ENCODE measurements at regions not wholly inside any gene's neighbourhood (a gene's known extent, or its start where the extent isn't known, plus 50 kb on each side); places are given as distances from the start of the nearest gene placed in this dataset.

GRCh38 chr17:55584861-55585260 is 73.6 kb upstream of the SMIM36 start:
- intact Hi-C loops (cut with micrococcal nuclease): no loop called here
- Mint-ChIP-seq H3K4me1 (peaks cover 3% of the 10 kb centered on the region), H3K4me3 (no peak overlapping the region), H3K9me3 (no peaks in the 10 kb centered on the region), H3K27ac (no peak overlapping the region), H3K36me3 (ENCODE audit: low read depth) (no peaks in the 10 kb centered on the region), H3K27me3 (peaks cover 27% of the 10 kb centered on the region)
- DNase-seq: no peak

DNA sequence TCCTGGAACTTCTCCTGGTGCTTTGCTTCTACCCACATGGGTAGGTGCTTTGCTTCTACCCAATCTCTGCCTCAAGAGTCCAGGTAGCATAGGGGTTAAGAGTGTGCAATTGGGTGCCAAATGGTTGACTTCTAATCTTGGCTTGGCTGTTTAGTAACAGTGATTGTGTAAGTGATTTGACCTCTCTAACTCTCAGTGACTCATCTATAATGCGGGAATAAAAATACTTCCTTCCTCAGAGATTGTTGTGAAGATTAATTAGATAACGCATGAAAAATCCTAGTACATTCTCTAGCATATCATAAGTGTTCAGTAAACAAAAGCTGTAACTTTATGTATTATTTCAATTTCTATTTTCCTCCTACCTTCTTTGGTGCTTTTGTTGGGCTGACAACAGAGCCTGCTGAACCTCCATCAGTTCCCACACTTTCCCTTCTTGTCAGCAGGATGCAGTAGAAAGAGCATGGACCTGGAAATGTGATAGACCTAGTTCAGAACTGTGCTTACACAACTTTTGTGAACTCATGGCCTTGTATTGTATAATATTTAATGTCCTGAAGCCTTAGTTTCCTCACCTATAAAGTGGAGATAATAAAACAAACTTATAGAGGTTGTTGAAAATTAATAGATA is 72.9 kb upstream of the SMIM36 start:
- no peaks in the 10 kb centered on the region for H3K36me3 Mint-ChIP-seq (ENCODE audit: low read depth)
- intact Hi-C loops (cut with micrococcal nuclease): no loop called here
- no peak overlapping the region for H3K27ac Mint-ChIP-seq
- no peak overlapping the region for H3K4me3 Mint-ChIP-seq
- peaks cover 3% of the 10 kb centered on the region for H3K4me1 Mint-ChIP-seq
- H3K9me3 Mint-ChIP-seq: no peaks in the 10 kb centered on the region
- DNase-seq: no peak
- peaks cover 26% of the 10 kb centered on the region for H3K27me3 Mint-ChIP-seq

- Mint-ChIP-seq H3K4me1 (peaks cover 3% of the 10 kb centered on the region), H3K27me3 (peaks cover 20% of the 10 kb centered on the region), H3K9me3 (no peaks in the 10 kb centered on the region), H3K27ac (no peak overlapping the region), H3K36me3 (ENCODE audit: low read depth) (no peaks in the 10 kb centered on the region), H3K4me3 (no peak overlapping the region)
- intact Hi-C loops (cut with micrococcal nuclease): no loop called here
- no peak for DNase-seq
Observed at GRCh38 chr17:55582897-55583296, 71.6 kb upstream of the SMIM36 start.

DNA sequence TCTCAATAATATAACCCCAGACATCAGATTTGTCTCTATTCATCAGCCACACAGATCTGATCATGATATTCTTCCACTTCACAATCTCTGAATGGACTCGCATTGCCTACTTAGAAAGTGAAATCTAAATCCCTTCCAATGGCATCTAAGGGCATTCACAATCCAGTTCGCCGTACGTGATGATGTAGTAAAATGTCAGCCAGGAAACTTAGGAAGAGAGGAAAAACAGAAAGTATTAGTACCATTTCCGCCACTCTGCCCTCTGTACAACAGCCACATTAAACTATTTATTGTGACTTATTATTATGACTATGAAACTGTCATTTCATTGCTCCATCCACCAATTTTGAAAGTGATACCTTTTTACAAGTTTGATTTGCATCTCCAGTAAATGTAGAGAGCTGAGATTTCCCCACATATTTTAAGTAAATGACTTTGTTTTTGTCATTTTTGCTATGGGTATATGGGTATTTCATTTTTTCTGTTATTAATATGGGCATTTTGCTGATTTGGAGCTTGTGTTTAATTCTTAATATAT is 69.4 kb upstream of the SMIM36 start:
- Mint-ChIP-seq H3K4me1 (peaks cover 3% of the 10 kb centered on the region), H3K27ac (no peak overlapping the region)
- intact Hi-C loops (cut with micrococcal nuclease): no loop called here

DNA sequence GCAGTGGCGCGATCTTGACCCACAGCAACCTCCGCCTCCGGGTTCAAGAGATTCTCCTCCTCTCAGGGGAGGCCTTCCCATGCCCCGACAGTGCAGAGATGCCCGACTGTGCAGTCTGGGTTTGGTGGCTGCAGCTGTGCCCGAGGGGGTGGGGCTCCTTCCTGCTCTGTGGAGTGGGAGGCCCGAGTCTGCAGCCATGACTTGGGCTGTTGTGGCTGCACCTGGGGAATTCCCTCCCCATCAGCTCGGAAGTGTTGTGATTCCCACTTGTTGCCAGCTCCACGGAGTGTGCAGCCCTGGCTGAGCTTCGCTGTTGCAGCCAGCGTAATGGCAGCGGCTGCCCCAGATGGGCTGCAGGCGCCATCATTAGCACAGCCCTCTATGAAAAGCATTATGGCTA is 66.4 kb upstream of the SMIM36 start:
- Mint-ChIP-seq H3K4me3 (no peak overlapping the region), H3K36me3 (ENCODE audit: low read depth) (no peaks in the 10 kb centered on the region), H3K27ac (no peak overlapping the region), H3K27me3 (peaks cover 24% of the 10 kb centered on the region), H3K9me3 (no peaks in the 10 kb centered on the region), H3K4me1 (peaks cover 3% of the 10 kb centered on the region)
- intact Hi-C loops (cut with micrococcal nuclease): loop anchor here (1.0 to 2.0 kb wide), 2 partner anchors 157 to 233 kb away; no protein-coding TSS in a partner anchor
- DNase-seq: peak; percentile 68

More for the DNA sequence above, 69.4 kb upstream of the SMIM36 start:
- Mint-ChIP-seq H3K9me3 (no peaks in the 10 kb centered on the region), H3K27me3 (peaks cover 18% of the 10 kb centered on the region), H3K36me3 (ENCODE audit: low read depth) (no peaks in the 10 kb centered on the region), H3K4me3 (no peak overlapping the region)
- DNase-seq: no peak

DNA sequence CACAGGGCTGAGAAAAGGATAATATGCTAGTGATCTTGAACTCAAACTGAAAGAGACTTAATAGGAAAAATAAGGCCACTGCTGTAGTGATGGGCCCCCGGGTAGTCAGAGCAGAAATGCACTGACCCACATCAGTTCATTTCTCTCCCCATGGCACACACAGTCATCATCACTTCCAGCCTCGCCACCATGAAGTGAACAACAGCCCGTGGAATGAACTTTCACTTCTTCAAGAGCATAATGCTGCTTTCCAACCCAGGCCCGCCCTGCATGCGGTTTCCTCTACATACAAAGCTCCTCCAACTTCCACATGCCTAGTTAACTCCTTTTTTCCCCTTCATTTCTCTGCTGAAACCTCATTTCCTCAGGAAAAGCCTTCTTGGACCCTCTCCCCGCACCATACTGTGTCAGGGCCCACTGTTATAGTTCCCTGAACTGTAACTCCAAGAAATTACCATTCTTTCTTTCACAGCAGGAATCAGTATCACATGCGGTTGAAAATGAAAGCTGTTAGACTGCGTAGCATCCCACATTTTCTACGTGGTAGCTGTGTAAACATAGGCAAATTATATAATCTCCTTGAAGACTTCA is 65.8 kb upstream of the SMIM36 start:
- intact Hi-C loops (cut with micrococcal nuclease): loop anchor here (1.0 to 2.0 kb wide), 2 partner anchors 157 to 232 kb away; no protein-coding TSS in a partner anchor
- Mint-ChIP-seq H3K27ac (no peak overlapping the region), H3K9me3 (no peaks in the 10 kb centered on the region), H3K27me3 (peaks cover 23% of the 10 kb centered on the region), H3K4me1 (peaks cover 3% of the 10 kb centered on the region), H3K36me3 (ENCODE audit: low read depth) (no peaks in the 10 kb centered on the region), H3K4me3 (no peak overlapping the region)
- DNase-seq: peak; percentile 81

- Mint-ChIP-seq H3K4me3 (no peak overlapping the region), H3K27me3 (peaks cover 22% of the 10 kb centered on the region), H3K36me3 (ENCODE audit: low read depth) (no peaks in the 10 kb centered on the region), H3K9me3 (no peaks in the 10 kb centered on the region), H3K4me1 (peaks cover 3% of the 10 kb centered on the region), H3K27ac (no peak overlapping the region)
- intact Hi-C loops (cut with micrococcal nuclease): loop anchor here (2.0 kb wide), 1 partner anchor 232 kb away; no protein-coding TSS in a partner anchor
- DNase-seq: no peak
Observed at GRCh38 chr17:55576237-55576995, 65.2 kb upstream of the SMIM36 start.

GRCh38 chr17:55575058-55575636 is 63.9 kb upstream of the SMIM36 start:
- H3K27ac Mint-ChIP-seq: no peak overlapping the region
- no peaks in the 10 kb centered on the region for H3K9me3 Mint-ChIP-seq
- intact Hi-C loops (cut with micrococcal nuclease): no loop called here
- no peak for DNase-seq
- H3K27me3 Mint-ChIP-seq: peaks cover 25% of the 10 kb centered on the region
- H3K36me3 Mint-ChIP-seq (ENCODE audit: low read depth): no peaks in the 10 kb centered on the region
- no peaks in the 10 kb centered on the region for H3K4me1 Mint-ChIP-seq
- no peak overlapping the region for H3K4me3 Mint-ChIP-seq

DNA sequence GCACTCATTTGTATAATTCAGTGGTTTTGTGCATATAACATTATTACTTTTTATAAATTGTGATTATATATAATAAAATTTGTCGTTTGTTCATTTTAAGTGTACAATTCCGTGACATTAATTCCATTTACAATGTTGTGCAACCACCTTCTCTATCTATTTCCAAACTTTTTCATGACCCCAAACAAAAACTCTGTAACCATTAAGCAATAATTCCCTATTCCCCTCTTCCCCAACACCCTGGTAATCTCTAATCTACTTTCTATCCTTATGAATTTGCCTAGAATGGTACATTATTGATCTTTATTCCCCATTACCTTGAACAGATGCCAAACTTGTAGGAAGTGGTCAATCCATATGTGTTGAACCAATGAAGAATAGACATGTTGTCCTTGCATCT is 61.3 kb upstream of the SMIM36 start:
- Mint-ChIP-seq H3K9me3 (no peaks in the 10 kb centered on the region), H3K36me3 (ENCODE audit: low read depth) (no peaks in the 10 kb centered on the region), H3K4me3 (no peak overlapping the region), H3K27ac (no peak overlapping the region), H3K4me1 (peaks cover under 1% of the 10 kb centered on the region), H3K27me3 (peaks cover 23% of the 10 kb centered on the region)
- intact Hi-C loops (cut with micrococcal nuclease): no loop called here
- DNase-seq: no peak

DNA sequence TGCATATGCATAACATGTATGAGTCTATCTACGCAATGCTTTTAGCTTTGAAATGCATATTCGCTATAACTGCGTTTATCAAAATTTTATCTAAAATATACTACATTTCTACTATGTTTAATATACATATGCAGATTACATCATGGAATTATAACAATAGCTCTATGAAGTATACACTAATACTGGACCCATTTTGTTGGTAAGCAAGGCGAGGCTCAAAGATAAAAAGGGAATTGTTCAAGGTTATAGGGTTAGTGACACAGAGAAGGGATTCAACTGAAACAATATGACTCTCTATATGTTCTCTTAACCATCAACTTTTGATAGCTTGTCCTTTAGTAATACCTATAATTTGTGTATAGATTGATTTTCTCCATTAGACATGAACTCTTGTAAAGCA is 60.9 kb upstream of the SMIM36 start:
- Mint-ChIP-seq H3K4me1 (peaks cover 5% of the 10 kb centered on the region), H3K4me3 (no peak overlapping the region), H3K27ac (no peak overlapping the region), H3K27me3 (peaks cover 23% of the 10 kb centered on the region), H3K9me3 (no peaks in the 10 kb centered on the region), H3K36me3 (ENCODE audit: low read depth) (no peaks in the 10 kb centered on the region)
- no peak for DNase-seq
- intact Hi-C loops (cut with micrococcal nuclease): no loop called here

DNA sequence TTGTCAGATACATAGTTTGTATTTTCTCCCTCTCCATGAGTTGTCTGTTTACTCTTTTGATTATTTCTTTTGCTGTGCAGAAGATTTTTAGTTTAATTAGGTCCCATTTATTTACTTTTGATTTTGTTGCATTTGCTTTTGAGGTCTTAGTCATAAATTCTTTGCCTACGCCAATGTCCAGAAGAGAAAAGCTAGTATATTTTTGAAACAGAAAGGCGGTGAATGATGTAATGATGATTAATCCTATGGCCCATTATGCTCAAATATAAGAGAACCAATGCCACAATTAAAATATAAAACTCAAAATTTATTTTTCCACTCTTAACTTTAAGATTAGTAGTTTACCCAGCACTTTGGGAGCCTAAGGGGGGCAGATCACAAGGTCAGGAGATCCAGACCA is 59.8 kb upstream of the SMIM36 start:
- DNase-seq: no peak
- Mint-ChIP-seq H3K9me3 (no peaks in the 10 kb centered on the region), H3K4me1 (peaks cover 9% of the 10 kb centered on the region), H3K27ac (no peak overlapping the region), H3K27me3 (peaks cover 23% of the 10 kb centered on the region), H3K36me3 (ENCODE audit: low read depth) (no peaks in the 10 kb centered on the region), H3K4me3 (no peak overlapping the region)
- intact Hi-C loops (cut with micrococcal nuclease): no loop called here

- H3K4me1 Mint-ChIP-seq: peaks cover 9% of the 10 kb centered on the region
- no peak for DNase-seq
- intact Hi-C loops (cut with micrococcal nuclease): no loop called here
- no peak overlapping the region for H3K4me3 Mint-ChIP-seq
- H3K27ac Mint-ChIP-seq: no peak overlapping the region
- H3K36me3 Mint-ChIP-seq (ENCODE audit: low read depth): no peaks in the 10 kb centered on the region
- H3K27me3 Mint-ChIP-seq: peaks cover 27% of the 10 kb centered on the region
- H3K9me3 Mint-ChIP-seq: no peaks in the 10 kb centered on the region
Observed at GRCh38 chr17:55570391-55570790, 59.1 kb upstream of the SMIM36 start.

DNA sequence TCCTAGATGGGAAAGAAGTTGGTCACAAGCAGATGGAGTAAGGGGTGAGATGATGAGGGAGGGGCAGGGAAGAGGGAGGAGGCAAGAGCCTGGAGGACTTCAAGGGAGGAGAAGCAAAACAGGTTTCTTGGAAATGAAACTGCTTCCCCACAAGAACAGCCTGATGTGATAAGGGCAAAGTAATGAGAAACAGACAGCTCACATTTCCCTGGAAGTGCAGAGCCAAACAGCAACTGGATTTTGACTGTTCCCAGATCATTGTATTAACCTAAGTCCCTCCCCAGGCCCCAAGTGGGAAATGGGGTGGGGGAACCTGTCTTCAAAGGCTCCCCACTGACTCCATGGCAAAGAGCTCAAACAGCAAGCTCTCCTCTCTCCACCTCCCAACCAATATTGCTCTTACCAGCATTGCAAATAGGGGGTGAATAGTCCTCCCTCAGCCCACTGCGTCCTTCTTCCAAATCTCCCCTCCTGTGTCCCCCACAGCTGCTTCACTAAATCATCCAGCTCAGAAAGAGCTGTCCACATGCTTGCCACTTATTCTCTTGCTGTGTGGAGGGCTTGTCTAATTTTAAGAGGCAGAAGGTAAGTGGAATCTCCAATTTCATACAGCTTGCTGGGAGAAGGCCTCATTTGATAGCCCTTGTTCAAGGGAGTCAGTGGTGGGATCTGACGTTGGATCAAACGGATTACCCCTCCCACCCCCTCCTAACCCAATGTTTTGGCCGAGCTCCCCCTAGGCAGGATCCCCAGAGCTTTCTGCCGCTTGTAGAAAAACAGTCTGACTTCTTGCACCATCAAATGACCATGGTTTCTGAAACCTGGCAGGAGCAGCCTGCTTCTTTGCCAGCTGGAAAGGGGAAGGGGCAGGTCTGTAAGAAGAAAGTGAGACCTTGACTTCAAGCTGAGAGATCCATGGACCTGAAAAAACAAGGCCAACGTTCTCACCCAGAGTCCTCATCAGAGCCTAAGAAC is 56.3 kb upstream of the SMIM36 start:
- DNase-seq: no peak
- Mint-ChIP-seq H3K36me3 (ENCODE audit: low read depth) (no peaks in the 10 kb centered on the region), H3K4me3 (no peak overlapping the region), H3K4me1 (peaks cover 9% of the 10 kb centered on the region), H3K27me3 (peaks cover 16% of the 10 kb centered on the region), H3K9me3 (no peaks in the 10 kb centered on the region), H3K27ac (no peak overlapping the region)
- intact Hi-C loops (cut with micrococcal nuclease): no loop called here
